Activated naive CD8-positive, alpha-beta T cell treated with anti-CD3 and anti-CD28 coated beads, Interleukin-2, amount 10 ng/mL, durations not matched to agents 7 days and 5 days (primary cell): ENCODE measurements at regions not wholly inside any gene's neighbourhood (a gene's known extent, or its start where the extent isn't known, plus 50 kb on each side); places are given as distances from the start of the nearest gene placed in this dataset.

ENCODE experiments used
- ATAC-seq: fragments of 150-1000 bp; cut with Tn5 transposase; one replicate; pipeline ENCODE4 v1.10.0; 2021; ENCODE audit warnings: low read depth, moderate library complexity
- POLR2A ChIA-PET: fragments of 350-600 bp; sonication (Branson Sonifier 250); formaldehyde crosslinking; loops from one replicate; lab custom pipeline; 2021; ENCODE audit warnings: antibody characterized with exemption; lab: Charles Lee
- DNase-seq: peaks from one replicate; pipeline ENCODE4 v3.0.0; 2021
- H3K27ac Mint-ChIP-seq: one replicate; pipeline ENCODE4 v1.8.0; 2022; ENCODE audit warnings: mild to moderate bottlenecking, mixed read lengths
- H3K27me3 Mint-ChIP-seq: one replicate; pipeline ENCODE4 v1.8.0; 2022; ENCODE audit warnings: mild to moderate bottlenecking, moderate library complexity, mixed read lengths
- H3K36me3 Mint-ChIP-seq: one replicate; pipeline ENCODE4 v1.8.0; 2021; ENCODE audit warnings: mild to moderate bottlenecking, mixed read lengths
- H3K4me1 Mint-ChIP-seq: one replicate; pipeline ENCODE4 v1.8.0; 2021; ENCODE audit warnings: mixed read lengths
- H3K4me3 Mint-ChIP-seq: one replicate; pipeline ENCODE4 v1.8.0; 2022; ENCODE audit warnings: mild to moderate bottlenecking, moderate library complexity, mixed read lengths
- H3K9me3 Mint-ChIP-seq: one replicate; pipeline ENCODE4 v1.8.0; 2021; ENCODE audit warnings: mixed read lengths

DNA sequence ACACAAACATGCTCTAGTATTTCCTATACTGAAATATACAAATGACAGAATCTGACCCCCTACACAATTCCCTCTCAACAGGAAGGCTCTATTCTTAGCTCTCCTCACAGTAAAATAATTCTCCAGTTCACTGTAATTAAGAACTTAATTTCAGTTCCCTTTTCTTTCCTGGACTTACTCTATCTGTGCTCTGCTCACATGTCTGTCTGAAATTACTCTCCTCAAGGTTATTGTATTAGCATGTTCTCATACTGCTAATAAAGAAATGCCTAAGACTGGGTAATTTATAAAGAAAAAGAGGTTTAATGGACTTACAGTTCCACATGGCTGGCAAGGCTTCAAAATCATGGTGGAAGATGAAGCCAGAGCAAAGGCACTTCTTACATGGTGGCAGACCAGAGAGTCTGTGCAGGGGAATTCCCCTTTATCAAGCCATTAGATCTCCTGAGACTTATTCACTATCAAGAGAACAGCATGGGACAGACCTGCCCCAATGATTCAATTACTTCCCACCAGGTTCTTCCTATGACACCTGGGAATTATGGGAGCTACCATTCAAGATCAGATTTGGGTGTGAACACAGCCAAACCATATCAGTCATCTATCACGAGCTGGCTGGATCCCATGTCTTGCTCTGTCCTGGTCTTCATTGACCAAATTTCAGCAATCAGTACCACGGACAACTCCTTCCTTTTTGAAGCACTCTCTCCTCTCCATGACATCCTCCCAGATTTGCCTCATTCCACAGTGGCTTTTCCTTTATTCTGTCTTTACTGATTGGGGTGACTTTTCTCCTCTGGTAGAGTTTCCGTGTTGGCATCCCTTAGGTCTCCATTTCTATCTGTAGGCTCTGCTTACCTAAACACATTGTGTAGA is 110.9 kb downstream of the GALR1 start:
- Mint-ChIP-seq H3K9me3 (peaks cover 20% of the 10 kb centered on the region), H3K27ac (no peak overlapping the region), H3K4me3 (no peak overlapping the region), H3K36me3 (no peaks in the 10 kb centered on the region), H3K4me1 (no peaks in the 10 kb centered on the region), H3K27me3 (peaks cover 12% of the 10 kb centered on the region)
- POLR2A ChIA-PET, result no interaction called here
- no peak for DNase-seq
- no peak for ATAC-seq

DNA sequence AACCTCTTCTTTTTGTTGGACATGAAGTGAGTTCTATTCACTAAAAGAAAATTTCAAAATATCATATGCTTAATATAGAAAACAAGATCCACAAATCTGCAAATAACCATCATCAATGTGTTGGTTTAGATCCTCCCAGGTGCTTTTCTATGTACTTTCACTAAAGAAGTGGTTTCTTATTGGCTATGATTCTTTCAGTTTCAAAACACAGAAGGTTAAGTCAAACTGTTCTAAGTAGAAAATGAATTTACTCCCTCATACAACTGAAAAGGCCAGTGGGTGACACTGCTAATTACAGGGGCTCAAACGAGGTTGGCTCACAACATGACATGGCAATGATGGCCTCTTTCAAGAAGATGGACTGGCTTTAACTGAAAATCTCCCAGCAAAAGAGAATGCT is 111.7 kb downstream of the GALR1 start:
- ATAC-seq (no peak), DNase-seq (no peak)
- peaks cover 20% of the 10 kb centered on the region for H3K9me3 Mint-ChIP-seq
- H3K4me1 Mint-ChIP-seq, result no peaks in the 10 kb centered on the region
- no peaks in the 10 kb centered on the region for H3K36me3 Mint-ChIP-seq
- no peak overlapping the region for H3K4me3 Mint-ChIP-seq
- no peak overlapping the region for H3K27ac Mint-ChIP-seq
- POLR2A ChIA-PET, result no interaction called here
- peaks cover 17% of the 10 kb centered on the region for H3K27me3 Mint-ChIP-seq

DNA sequence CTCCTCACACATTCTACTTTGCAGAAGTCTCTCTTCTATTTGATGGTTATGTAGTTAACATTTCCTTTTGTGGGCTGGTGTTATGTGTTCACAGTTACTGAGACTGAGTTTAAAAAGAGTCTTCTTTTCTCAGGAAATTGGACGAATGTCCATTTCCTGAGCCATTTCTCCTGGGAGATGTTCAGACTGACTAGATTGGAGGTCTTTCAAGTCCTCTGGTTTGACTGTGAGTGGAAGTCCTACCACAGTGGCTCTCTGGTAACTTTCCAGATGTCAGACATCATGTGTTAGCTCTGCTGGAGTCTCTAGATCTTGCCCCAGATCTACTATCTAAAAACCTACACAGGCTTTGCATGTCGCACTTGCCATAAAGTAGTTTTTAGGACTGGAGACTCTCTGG is 116.0 kb downstream of the GALR1 start:
- peaks cover 32% of the 10 kb centered on the region for H3K27me3 Mint-ChIP-seq
- H3K36me3 Mint-ChIP-seq, result no peaks in the 10 kb centered on the region
- no peak for ATAC-seq
- no peak overlapping the region for H3K4me3 Mint-ChIP-seq
- H3K27ac Mint-ChIP-seq, result no peak overlapping the region
- POLR2A ChIA-PET, result no interaction called here
- no peaks in the 10 kb centered on the region for H3K4me1 Mint-ChIP-seq
- H3K9me3 Mint-ChIP-seq, result peaks cover 19% of the 10 kb centered on the region
- DNase-seq, result no peak

DNA sequence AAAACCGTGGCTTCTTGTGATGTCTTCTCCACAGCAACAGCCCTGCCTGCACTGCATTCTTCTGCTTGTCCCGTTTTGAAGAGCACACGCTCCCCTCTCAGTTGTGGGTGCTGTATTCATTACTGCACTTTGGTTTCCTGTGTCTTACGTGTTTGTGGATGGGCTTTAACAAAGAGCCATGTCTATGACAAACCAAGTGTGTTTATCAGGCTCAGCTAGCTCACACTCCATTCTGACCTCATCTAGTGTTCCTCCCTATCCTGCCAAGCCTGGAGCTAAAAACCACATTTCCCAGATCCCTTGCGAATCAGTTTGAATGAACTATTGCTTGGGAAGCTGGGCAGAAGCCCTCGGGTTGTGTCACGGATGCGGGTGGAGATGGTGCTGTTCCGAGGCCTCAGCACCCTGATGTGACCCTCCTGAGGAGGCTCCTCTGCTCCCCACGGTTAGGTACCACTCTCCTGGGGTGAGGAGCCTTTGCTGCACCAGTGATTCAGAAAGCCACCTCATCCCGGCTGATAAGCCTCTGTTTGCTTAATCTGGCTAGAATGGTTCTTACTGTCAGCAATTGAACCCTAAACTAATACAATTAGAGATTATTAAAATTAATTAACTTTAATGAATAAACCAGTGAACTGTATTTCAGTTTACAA is 116.5 kb downstream of the GALR1 start:
- no peak overlapping the region for H3K4me3 Mint-ChIP-seq
- no peaks in the 10 kb centered on the region for H3K4me1 Mint-ChIP-seq
- H3K36me3 Mint-ChIP-seq, result no peaks in the 10 kb centered on the region
- POLR2A ChIA-PET, result no interaction called here
- peaks cover 16% of the 10 kb centered on the region for H3K9me3 Mint-ChIP-seq
- DNase-seq (no peak), ATAC-seq (no peak)
- no peak overlapping the region for H3K27ac Mint-ChIP-seq
- H3K27me3 Mint-ChIP-seq, result peaks cover 32% of the 10 kb centered on the region

DNA sequence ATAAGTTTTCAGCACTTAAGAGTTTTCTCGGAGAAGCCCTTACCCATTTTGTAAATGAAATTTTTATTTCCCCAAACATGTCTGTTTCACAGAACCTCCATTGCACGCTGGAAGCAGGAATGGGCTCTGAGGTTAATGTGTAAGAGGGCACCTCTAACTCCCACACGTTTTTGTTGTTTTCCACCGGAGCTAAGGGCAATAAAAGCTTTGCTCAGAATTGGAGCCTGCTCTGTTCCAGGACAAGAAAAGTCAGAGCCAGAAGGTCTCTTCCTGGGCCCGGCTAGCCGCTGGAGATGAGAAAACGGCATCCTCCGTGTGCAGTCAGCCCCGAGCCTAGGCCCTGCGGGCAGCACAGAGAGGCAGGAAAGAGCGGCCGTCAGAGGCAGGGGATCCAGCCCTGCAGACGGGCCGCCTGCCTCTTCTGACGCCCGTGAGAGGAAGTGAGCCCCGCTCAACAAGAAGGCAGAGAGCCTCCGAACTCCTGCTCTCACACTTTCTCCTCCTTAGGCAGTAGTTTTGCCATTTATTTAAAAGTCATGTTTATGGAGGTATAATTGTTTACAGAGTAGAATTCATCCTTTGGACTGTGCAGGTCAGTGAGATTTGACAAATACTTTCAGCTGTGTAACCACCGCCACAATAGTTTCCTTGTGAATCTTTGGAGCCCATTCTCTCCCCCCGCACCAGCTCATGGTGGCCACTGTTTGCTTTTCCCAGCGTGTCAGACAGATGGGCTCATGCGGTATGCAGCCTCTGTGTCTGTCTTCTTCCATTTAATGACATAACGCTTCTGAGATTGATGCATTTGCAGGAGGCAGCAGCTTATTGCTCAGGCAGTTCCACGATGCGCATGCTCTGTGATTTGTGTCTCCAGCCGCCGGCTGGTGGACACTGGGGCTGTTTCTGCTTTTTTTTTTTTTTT is 117.3 kb downstream of the GALR1 start:
- DNase-seq (no peak), ATAC-seq (no peak)
- Mint-ChIP-seq H3K4me3 (no peak overlapping the region), H3K9me3 (peaks cover 10% of the 10 kb centered on the region), H3K27ac (no peak overlapping the region), H3K27me3 (peaks cover 32% of the 10 kb centered on the region), H3K36me3 (no peaks in the 10 kb centered on the region), H3K4me1 (no peaks in the 10 kb centered on the region)
- POLR2A ChIA-PET, result no interaction called here

DNA sequence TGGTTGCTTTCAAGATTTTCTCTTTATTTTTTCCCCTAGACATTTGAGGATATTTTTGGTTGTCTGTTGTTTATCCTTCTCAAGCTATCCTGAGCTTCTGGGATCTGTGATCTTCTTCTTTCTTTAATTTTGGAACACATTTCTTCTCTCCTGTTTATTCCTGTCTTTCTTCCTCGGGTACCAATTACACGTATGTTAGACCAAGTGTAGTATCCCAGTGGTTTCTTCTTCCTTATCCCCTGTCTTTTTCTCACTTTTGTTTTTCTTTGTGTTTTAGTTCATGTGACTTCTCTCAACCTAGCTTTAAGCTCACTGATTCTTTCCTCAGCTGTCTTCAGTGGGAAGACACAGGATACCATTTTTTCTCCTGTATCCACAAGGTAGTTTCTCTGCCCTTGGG is 120.0 kb downstream of the GALR1 start:
- H3K27ac Mint-ChIP-seq, result no peak overlapping the region
- H3K27me3 Mint-ChIP-seq, result peaks cover 24% of the 10 kb centered on the region
- H3K9me3 Mint-ChIP-seq, result peaks cover 7% of the 10 kb centered on the region

DNA sequence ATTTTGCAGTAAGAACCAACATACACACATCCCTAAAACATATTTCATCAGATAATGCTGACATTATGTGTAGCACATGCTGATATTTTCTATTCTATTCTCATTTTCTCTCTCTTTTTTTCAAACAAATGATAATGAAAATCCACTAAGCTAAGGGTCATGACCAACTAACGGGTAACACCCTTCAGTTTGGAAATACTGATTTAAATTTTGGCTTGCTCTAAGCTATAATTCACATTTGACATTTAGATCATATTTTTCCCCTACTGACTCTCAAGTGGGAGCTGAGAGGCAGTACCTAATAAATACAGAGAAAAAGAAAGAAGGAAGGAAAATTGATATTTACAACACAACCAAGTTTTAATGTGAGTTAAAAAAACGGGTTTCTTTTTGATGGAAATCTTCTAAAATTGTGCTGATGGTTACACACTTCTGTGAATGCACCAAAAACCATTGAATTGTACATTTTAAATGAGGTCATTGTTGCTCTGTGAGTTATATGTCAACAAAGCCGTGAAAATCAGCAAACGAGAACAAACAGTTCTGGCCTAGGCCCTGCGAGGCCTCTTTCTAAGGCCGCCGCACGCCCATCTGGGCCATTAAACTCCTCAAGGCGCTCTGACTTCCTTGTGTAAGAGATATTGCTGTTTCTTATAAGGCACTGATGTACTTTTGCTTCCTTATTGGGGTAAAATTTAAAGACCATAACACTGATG is 124.2 kb downstream of the GALR1 start:
- Mint-ChIP-seq H3K4me1 (no peaks in the 10 kb centered on the region), H3K4me3 (no peak overlapping the region), H3K36me3 (no peaks in the 10 kb centered on the region), H3K9me3 (peaks cover 5% of the 10 kb centered on the region), H3K27me3 (peaks cover 3% of the 10 kb centered on the region), H3K27ac (no peak overlapping the region)
- ATAC-seq (no peak), DNase-seq (no peak)
- POLR2A ChIA-PET, result no interaction called here

More for the DNA sequence above, 120.0 kb downstream of the GALR1 start:
- DNase-seq (no peak), ATAC-seq (no peak)
- H3K36me3 Mint-ChIP-seq, result no peaks in the 10 kb centered on the region
- no peaks in the 10 kb centered on the region for H3K4me1 Mint-ChIP-seq
- no peak overlapping the region for H3K4me3 Mint-ChIP-seq
- POLR2A ChIA-PET, result no interaction called here

DNA sequence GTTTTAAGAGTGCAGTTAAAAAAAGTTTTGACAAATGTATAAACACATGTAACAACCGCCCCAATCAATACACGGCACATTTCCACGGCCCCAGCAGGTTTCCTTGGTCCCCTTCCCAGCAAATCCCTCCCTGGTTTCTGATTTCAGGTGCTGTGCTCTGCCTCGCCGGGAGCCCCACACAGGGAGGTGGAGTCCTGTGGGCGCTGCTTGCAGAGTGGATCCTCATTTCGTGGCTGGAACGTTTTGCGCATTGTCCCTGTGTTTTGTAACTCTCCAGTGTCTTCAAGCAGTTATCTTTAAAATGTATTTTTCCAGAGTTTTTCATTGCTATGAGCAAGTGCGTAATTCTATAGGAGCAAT is 124.8 kb downstream of the GALR1 start:
- POLR2A ChIA-PET, result no interaction called here
- Mint-ChIP-seq H3K27me3 (peaks cover 3% of the 10 kb centered on the region), H3K4me3 (no peak overlapping the region), H3K36me3 (no peaks in the 10 kb centered on the region), H3K9me3 (peaks cover 4% of the 10 kb centered on the region), H3K27ac (no peak overlapping the region), H3K4me1 (no peaks in the 10 kb centered on the region)
- ATAC-seq, result no peak
- DNase-seq, result no peak

DNA sequence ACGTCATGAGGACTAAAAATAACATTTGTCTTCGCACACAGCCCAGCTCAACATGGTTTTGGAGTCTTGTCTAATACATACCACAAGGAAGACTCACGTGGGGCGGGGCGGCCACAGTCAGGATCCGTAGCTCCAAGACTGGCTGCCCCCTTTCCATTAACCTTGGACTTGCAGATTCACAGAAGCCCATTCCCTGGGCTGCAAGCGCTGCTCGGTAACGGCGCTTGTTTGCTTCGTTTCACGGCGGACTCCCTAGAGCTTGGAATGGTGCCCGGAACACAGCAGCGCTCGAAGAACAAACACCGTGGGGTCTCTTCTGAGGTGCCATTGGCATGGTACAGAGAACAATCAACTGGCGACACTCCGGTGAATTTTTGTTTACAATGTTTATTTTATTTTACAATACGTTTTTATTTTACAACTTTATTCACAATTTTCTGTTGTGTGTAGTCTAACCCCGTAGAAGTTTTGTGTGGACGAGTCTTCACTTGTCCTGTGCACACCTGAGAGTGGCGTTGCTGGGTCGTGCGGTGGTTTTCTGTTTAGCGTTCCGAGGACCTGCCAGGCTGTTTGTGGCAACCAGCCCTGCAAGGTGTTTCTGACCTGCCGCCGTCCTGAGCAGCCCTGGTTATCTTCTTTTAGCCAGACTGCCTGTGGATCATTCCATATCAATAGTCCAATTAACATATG is 126.5 kb downstream of the GALR1 start:
- POLR2A ChIA-PET, result no interaction called here
- ATAC-seq, result no peak
- H3K4me1 Mint-ChIP-seq, result no peaks in the 10 kb centered on the region
- no peak for DNase-seq
- no peak overlapping the region for H3K27ac Mint-ChIP-seq
- H3K4me3 Mint-ChIP-seq, result no peak overlapping the region
- no peaks in the 10 kb centered on the region for H3K9me3 Mint-ChIP-seq
- H3K36me3 Mint-ChIP-seq, result no peaks in the 10 kb centered on the region
- peaks cover 2% of the 10 kb centered on the region for H3K27me3 Mint-ChIP-seq

DNA sequence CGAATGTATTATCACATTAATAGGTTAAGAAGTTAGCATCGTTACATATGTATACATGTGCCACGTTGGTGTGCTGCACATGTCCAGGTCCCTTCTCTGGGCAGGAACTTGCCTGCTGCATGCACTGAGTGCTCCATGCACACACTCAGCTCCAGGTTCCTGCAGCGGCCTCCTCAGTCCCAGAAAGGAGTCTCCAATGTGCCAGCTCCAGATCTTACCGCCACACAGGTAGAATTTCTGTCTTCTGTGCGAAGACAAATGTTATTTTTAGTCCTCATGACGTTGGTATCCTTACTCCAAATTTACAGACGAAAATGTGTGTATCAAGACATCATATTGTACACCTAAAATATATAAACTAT is 127.1 kb downstream of the GALR1 start:
- POLR2A ChIA-PET, result no interaction called here
- H3K4me3 Mint-ChIP-seq, result no peak overlapping the region
- no peak for ATAC-seq
- H3K27me3 Mint-ChIP-seq, result peaks cover 2% of the 10 kb centered on the region
- no peaks in the 10 kb centered on the region for H3K9me3 Mint-ChIP-seq
- H3K4me1 Mint-ChIP-seq, result no peaks in the 10 kb centered on the region
- H3K36me3 Mint-ChIP-seq, result no peaks in the 10 kb centered on the region
- no peak for DNase-seq
- H3K27ac Mint-ChIP-seq, result no peak overlapping the region

DNA sequence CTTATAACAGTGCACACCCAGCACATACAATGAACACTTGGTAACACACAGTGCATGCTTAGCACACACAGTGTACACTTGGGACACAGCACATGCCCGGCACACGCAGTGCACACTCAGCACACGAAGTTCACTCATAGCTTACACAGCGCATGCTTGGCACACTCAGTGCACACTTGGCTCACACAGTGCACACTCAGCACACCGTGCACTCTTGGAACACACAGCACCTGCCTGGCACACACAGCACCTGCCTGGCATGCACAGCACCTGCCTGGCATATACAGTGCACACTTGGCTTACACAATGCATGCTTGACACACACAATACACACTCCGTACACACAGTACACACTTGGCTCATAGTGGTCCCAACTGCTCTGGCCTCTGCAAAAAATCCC is 128.2 kb downstream of the GALR1 start:
- Mint-ChIP-seq H3K9me3 (no peaks in the 10 kb centered on the region), H3K36me3 (no peaks in the 10 kb centered on the region), H3K4me3 (no peak overlapping the region), H3K27ac (no peak overlapping the region), H3K4me1 (no peaks in the 10 kb centered on the region), H3K27me3 (peaks cover 6% of the 10 kb centered on the region)
- DNase-seq, result no peak
- POLR2A ChIA-PET, result no interaction called here
- ATAC-seq, result no peak

DNA sequence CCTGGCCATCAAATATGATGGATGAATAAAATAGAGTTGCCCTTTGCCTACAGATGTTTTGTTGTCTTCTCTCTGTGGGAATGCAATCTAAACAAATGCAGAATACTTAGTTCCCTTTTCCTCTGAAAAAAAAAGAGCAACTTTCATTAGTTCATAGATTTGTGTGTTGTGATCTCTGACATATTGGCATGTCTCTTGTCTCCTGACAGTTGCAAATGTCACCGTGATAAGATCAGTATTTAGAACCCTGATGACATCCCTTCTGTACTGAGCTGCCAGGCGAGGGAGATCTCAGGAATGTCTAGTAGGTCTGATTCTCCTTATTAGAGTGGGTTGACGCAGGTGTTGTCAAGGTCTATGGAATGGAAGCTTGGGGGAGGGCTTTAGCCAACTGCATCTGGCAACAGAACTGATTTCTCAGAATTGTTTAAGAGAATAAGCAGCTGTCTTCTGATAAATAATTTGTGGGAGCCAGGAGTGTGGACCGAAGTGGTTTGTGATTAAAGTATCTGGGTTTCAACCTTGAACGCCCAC is 130.4 kb downstream of the GALR1 start:
- Mint-ChIP-seq H3K4me1 (no peaks in the 10 kb centered on the region), H3K36me3 (no peaks in the 10 kb centered on the region), H3K4me3 (no peak overlapping the region), H3K9me3 (no peaks in the 10 kb centered on the region), H3K27me3 (peaks cover 25% of the 10 kb centered on the region), H3K27ac (no peak overlapping the region)
- no peak for DNase-seq
- POLR2A ChIA-PET, result no interaction called here
- no peak for ATAC-seq
